ENCODE measurements at regions not wholly inside any gene's neighbourhood (a gene's known extent, or its start where the extent isn't known, plus 50 kb on each side); places are given as distances from the start of the nearest gene placed in this dataset.

DNA sequence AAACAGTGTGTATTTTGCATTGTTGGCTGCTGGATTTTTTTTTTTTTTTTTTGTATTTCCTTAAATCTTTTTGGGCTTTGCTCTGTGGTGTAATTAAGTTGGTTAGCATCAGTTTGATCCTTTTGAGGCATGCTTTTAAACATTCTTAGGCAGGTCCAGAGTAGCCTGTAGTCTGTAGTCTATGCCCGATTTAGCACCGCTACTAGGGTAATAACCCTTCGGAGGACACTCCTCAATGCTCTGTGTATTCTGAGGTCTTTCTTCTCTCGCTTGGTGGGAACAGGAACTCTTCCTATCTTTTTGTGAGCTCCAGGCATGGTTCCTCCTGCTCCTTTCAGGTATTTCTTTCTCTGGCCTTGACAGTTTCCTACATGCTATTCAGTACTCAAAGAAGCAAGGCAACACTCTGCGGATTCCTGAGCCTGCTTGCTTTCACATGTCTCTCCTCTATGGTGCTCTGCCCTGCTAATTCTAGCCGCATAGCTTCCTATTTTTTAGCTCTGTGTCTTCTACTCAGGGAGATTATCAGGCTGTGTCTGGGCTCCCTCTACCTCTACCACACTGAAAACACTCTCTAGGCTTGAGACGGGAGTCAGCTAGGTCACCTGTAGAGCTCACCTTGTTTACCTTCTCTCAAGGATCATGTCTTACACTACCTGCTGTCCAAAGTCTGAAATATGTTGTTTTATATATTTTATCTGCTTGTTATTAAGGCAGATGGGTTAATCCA is 195.1 kb downstream of the NDFIP2 start:
- no peak for DNase-seq (ENCODE audit: low read depth, low spot score)
- in situ Hi-C loops (cut with HindIII; ENCODE audit: low sequenced_read_pairs) = no loop called here

DNA sequence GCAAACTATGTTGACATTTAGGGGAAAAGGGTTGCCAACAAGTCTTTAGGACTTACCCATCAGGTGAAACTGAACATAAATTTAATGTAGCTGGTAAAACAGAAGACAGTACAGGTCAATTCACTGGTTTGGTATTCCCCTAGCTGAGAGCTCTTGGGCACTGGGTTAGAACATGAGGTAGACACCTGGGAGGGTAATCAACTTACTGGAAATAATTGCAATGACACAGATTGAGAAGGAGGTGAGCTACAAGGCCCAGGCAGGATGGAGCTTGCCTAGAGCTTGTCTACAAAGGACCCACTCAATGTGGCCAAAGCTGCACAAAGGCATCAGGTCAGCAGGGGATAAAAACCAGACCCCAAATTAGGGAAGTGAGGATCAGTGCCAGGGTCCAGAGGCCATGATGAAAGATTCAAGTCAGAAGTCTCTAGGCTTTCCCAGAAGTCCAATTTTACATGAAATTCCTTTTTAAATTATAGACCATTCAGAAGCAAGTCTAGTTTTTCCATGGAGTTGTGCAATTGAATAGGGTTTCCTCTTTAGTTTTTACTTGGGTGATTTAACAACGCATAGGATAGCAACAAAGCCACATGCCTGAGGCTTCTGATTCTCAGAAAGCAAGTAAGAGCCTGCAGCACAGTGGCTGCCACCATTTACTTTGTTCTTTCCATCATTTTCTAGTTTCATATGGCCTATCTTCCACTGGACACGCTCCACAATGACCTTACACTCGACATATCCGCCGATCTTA is 194.0 kb downstream of the NDFIP2 start:
- in situ Hi-C loops (cut with HindIII; ENCODE audit: low sequenced_read_pairs) = no loop called here
- TF ChIP-seq, protein P1, sequence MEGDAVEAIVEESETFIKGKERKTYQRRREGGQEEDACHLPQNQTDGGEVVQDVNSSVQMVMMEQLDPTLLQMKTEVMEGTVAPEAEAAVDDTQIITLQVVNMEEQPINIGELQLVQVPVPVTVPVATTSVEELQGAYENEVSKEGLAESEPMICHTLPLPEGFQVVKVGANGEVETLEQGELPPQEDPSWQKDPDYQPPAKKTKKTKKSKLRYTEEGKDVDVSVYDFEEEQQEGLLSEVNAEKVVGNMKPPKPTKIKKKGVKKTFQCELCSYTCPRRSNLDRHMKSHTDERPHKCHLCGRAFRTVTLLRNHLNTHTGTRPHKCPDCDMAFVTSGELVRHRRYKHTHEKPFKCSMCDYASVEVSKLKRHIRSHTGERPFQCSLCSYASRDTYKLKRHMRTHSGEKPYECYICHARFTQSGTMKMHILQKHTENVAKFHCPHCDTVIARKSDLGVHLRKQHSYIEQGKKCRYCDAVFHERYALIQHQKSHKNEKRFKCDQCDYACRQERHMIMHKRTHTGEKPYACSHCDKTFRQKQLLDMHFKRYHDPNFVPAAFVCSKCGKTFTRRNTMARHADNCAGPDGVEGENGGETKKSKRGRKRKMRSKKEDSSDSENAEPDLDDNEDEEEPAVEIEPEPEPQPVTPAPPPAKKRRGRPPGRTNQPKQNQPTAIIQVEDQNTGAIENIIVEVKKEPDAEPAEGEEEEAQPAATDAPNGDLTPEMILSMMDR (IDR thresholded peaks at IDR 0.05; ENCODE audit: low read depth, low read length) = no peak

More for the DNA sequence above, 195.1 kb downstream of the NDFIP2 start:
- H3K4me3 ChIP-seq (ENCODE audit: low read depth, low read length) = no peak overlapping the region
- TF ChIP-seq, protein P1 (IDR thresholded peaks at IDR 0.05; ENCODE audit: low read depth, low read length) = no peak

DNA sequence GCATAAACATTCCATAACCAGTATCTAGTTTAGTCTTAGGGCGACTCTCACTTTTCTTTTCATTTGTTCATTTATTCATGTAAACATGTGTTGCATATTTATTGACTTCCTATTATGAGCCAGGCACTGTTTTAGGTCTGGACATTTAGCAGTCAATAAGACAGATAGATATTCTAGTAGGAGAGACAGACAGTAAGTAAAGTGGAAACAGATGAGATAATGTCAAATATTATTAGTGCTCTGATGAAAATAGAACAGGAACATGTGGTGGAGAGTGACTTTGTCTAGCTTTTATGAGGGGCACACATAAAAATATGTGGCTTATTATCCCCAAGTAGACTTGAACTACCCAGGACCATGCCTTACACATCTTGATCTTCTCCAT is 193.0 kb downstream of the NDFIP2 start:
- TF ChIP-seq, protein P1 (IDR thresholded peaks at IDR 0.05; ENCODE audit: low read depth, low read length) = no peak
- in situ Hi-C loops (cut with HindIII; ENCODE audit: low sequenced_read_pairs) = no loop called here
- no peak for DNase-seq (ENCODE audit: low read depth, low spot score)
- H3K4me3 ChIP-seq (ENCODE audit: low read depth, low read length) = no peak overlapping the region

More for the DNA sequence above, 194.0 kb downstream of the NDFIP2 start:
- no peak overlapping the region for H3K4me3 ChIP-seq (ENCODE audit: low read depth, low read length)
- DNase-seq (ENCODE audit: low read depth, low spot score) = no peak

DNA sequence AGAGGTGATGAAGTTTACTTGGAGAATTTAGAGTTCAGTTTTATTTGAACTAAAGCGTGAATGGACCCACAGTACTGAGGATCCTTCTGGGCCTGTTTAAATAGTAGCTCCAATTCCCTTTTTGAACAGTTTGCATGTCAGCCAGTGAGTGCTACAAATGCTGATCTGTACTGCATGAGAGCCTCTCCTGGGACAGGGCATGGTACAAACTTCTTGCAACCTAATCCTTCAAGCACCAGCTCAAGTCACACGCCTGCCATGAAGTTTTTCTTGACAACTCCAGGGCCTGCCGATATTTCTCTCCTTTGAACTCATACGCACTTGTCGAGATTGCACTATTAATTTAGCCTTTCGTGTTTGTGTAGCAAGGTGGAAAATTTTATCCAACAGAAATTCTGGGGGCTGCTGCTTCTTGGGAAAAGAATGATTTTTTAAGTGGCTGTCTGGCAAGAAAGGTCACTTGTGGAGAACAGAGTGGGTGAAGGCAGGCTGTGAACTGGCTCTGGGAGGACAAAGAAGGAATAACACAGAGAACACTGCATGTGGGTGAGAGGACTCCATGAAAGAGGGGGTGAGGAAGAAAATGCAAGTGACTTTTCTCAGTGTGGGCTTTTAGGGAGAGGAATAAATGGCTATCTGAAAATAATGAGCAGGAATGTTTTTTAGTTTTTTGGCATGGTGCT is 192.5 kb downstream of the NDFIP2 start:
- DNase-seq (ENCODE audit: low read depth, low spot score) = no peak
- in situ Hi-C loops (cut with HindIII; ENCODE audit: low sequenced_read_pairs) = no loop called here
- H3K4me3 ChIP-seq (ENCODE audit: low read depth, low read length) = no peak overlapping the region
- TF ChIP-seq, protein P1 (IDR thresholded peaks at IDR 0.05; ENCODE audit: low read depth, low read length) = no peak

DNA sequence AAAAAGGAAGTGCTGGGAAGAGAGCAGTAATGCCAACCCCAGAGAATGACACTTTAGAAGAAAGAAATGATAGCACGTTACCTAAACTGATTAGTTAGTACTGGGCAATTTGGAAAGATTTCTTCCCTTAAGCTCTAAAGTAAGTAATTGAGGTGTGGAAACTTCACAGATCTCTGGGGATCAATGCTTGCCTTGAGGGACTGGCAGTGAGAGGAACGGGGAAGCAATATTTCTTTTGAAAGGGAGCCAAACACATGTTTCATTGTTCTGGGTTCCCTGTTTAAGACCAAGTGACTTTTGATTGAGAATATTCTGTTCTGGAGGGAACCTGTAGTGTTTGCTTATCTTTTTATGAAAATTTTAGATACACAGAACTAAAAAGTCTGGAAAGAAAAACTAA is 190.5 kb downstream of the NDFIP2 start:
- no peak overlapping the region for H3K4me3 ChIP-seq (ENCODE audit: low read depth, low read length)
- TF ChIP-seq, protein P1 (IDR thresholded peaks at IDR 0.05; ENCODE audit: low read depth, low read length) = no peak
- no peak for DNase-seq (ENCODE audit: low read depth, low spot score)
- in situ Hi-C loops (cut with HindIII; ENCODE audit: low sequenced_read_pairs) = no loop called here

DNA sequence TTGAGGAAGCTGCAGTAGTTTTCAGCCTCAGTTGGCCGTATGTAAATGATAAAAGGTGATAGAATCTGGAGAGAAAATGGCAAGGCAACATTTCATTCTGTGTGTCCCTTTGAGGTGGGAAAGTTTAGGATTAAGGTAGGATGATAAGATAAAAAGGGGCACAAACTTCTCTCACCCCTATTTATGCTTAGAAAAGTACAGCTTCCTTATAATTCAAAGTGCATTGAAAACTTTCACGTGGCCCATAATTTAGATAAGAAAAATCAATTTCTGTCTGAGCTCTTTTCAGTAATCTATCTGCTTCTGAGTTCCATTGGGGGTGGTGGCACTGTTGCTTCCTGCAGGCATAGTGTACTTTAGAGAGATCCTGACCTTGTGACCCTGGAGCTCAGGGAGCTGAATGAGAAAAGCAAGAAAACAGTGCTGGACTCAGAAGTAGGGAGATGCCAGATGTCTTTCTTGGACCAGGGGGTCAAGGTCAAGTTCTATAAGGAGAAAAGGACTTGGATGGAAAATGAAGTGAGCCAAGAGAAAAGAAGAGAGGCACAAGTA is 187.3 kb downstream of the NDFIP2 start:
- TF ChIP-seq, protein P1 (IDR thresholded peaks at IDR 0.05; ENCODE audit: low read depth, low read length) = no peak
- in situ Hi-C loops (cut with HindIII; ENCODE audit: low sequenced_read_pairs) = no loop called here
- H3K4me3 ChIP-seq (ENCODE audit: low read depth, low read length) = no peak overlapping the region
- no peak for DNase-seq (ENCODE audit: low read depth, low spot score)

All from astrocyte of the spinal cord (primary cell).